ENCODE measurements at regions not wholly inside any gene's neighbourhood (a gene's known extent, or its start where the extent isn't known, plus 50 kb on each side); places are given as distances from the start of the nearest gene placed in this dataset.
"Not testable (repeated sequence)": the region's sequence is repeated elsewhere in the genome, so short reads cannot be mapped to it uniquely, and the experiment has no call there.

DNA sequence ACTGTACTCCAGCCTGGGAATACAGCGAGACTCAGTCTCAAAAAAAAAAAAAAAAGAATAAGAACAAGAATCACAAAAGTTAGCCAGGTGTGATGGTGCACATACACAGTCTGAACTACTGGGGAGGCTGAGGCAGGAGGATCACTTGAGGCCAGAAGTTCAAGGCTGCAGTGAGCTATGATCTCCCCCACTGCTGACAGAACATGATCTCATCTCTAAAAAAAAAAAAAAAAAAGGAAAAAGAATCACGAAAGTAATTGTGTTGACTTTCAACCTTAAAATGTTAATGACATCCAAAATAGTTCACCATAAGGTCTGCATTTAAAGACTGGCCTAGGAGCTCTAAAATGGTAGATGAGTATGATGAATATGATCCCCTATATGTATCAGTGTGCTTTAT, 68.0 kb upstream of the MAP4 start:
- no peak for DNase-seq (ENCODE audit: low spot score)
- TF ChIP-seq, protein P1, sequence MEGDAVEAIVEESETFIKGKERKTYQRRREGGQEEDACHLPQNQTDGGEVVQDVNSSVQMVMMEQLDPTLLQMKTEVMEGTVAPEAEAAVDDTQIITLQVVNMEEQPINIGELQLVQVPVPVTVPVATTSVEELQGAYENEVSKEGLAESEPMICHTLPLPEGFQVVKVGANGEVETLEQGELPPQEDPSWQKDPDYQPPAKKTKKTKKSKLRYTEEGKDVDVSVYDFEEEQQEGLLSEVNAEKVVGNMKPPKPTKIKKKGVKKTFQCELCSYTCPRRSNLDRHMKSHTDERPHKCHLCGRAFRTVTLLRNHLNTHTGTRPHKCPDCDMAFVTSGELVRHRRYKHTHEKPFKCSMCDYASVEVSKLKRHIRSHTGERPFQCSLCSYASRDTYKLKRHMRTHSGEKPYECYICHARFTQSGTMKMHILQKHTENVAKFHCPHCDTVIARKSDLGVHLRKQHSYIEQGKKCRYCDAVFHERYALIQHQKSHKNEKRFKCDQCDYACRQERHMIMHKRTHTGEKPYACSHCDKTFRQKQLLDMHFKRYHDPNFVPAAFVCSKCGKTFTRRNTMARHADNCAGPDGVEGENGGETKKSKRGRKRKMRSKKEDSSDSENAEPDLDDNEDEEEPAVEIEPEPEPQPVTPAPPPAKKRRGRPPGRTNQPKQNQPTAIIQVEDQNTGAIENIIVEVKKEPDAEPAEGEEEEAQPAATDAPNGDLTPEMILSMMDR (IDR thresholded peaks at IDR 0.05; ENCODE audit: extremely low read depth, missing control alignments), result no peak

DNA sequence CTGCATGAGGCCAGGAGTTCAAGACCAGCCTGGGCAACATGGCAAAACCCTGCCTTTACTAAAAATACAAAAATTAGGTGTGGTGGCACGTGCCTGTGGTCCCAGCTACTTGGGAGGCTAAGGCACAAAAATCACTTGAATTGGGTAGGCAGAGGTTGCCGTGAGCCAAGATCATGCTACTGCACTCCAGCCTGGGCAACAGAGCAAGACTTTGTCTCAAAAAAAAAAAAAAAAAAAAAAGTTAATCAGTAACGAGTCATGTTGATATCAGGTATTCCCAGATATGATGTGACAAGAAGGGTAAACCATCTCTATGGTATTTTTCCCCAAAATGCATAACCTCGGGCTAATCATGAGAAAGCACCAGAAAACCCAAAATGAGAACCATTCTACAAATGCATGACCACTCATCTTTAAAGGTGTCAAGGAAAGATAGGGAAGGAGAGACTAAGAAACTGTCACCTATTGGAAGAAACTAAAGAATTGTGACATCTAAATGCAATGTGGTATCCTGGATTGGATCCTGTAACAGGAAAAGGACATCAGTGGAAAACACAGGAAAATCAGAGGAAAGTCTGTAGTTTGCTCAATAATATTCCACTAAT, 66.5 kb upstream of the MAP4 start:
- TF ChIP-seq, protein P1 (IDR thresholded peaks at IDR 0.05; ENCODE audit: extremely low read depth, missing control alignments), result no peak
- no peak for DNase-seq (ENCODE audit: low spot score)

DNA sequence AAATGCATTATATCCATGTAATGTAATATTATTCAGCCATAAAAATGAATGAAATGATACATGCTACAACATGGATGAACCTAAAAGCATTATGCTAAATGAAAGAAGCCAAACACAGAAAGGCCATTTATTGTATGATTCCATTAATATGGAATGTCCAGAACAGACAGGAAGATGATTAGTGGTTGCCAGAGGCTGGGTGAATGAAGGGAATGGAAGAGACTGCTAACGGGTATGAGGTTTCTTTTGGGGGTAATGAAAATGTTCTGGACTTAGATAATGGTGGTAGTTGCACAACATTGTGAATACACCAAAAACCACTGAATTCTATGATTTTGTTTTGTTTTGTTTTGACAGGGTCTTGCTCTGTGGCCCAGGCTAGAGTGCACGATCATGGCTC, 61.6 kb upstream of the MAP4 start:
- TF ChIP-seq, protein P1 (IDR thresholded peaks at IDR 0.05; ENCODE audit: extremely low read depth, missing control alignments), result no peak
- no peak for DNase-seq (ENCODE audit: low spot score)

DNA sequence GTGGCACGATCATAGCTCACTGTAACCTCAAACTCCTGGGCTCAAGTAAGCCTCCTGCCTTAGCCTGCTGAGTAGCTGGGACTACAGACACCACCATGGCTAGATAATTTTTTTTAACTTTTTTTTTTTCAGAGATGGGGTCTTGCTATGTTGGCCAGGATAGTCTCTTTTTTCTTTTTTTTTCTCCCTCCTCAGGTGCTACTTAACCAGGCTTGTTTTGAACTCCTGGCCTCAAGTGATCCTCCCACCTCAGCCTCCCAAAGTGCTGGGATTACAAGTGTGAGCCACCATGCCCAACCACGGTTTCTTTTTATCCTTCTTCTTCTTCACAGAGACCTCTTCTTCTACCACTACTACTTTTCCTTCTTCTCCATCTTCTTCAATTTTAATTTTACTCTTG, 53.8 kb upstream of the MAP4 start:
- TF ChIP-seq, protein P1 (IDR thresholded peaks at IDR 0.05; ENCODE audit: extremely low read depth, missing control alignments), result no peak
- no peak for DNase-seq (ENCODE audit: low spot score)

DNA sequence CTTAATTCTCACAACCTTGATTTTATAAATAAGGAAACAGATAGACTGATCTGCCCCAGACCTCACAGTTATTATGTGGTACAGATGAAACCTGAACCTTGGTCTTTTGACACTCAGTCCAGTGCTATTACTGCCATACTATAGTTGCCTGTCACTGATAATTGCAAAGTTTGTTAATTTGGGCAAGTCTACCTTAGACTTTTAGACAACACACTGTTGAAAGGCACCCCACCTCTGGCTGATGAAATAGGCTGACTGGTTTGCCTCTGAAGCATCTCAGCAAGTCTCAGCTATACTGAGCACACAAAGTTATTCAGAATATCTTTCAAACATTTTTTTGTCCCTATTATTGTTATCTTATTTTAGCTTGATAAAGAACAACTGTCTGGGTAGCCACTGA, 53.1 kb upstream of the MAP4 start:
- TF ChIP-seq, protein P1 (IDR thresholded peaks at IDR 0.05; ENCODE audit: extremely low read depth, missing control alignments), result no peak
- no peak for DNase-seq (ENCODE audit: low spot score)

DNA sequence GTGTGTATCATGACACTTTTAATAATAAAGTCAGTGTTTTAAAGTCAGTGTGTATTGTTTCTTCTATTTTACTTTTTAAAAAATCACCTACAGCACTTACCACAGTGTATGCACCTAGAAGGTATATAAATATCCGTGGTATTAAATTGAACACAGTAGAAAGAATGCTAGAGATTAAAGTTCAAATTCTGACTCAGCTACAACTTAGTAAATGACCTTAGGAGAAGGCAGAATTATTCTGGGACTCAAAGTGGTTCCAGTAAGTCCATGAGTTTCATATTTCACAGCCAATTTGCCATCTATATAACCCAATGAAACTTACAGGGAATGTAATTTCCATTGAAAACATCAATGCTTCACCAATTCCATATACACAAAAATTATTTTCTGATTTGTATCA, 52.7 kb upstream of the MAP4 start:
- no peak for DNase-seq (ENCODE audit: low spot score)
- TF ChIP-seq, protein P1 (IDR thresholded peaks at IDR 0.05; ENCODE audit: extremely low read depth, missing control alignments), result no peak

DNA sequence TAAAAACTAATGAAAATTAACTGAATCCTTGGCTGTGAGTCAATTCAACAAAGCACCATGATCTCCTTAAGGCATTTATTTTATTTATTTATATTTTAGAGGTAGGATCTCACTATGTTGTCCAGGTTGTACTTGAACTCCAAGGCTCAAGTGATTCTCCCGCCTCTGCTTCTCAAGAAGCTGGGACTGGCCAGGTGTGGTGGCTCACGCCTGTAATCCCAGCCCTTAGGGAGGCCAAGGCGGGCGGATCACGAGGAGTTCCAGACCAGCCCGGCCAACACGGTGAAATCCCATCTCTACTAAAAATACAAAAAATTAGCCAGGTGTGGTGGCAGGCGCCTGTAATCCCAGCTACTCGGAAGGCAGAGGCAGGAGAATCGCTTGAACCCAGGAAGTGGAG, 52.1 kb upstream of the MAP4 start:
- DNase-seq (ENCODE audit: low spot score), result not testable (repeated sequence)

DNA sequence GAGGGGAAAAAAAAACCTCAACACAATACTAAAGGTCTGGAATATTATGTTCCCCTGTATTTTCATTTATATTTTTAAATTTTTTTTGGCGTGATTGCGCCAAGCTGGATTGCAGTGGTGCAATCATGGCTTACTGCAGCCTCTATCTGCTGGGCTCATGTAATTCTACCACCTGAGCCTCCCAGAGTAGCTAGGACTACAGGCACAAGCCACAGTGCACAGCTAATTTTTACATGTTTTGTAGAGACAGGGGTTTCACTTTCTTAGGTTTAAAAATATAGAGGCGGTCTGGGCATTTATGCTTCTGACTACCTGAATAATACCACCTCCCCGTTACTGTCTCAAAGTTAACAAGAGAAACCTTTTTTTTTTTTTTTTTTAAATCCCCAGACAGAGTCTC, 51.1 kb upstream of the MAP4 start:
- TF ChIP-seq, protein P1 (IDR thresholded peaks at IDR 0.05; ENCODE audit: extremely low read depth, missing control alignments), result no peak

More for the DNA sequence above, 51.1 kb upstream of the MAP4 start:
- no peak for DNase-seq (ENCODE audit: low spot score)

Data from GM20000 (cell line).